ENCODE measurements at regions not wholly inside any gene's neighbourhood (a gene's known extent, or its start where the extent isn't known, plus 50 kb on each side); places are given as distances from the start of the nearest gene placed in this dataset.

- DNase-seq: no peak
Observed at GRCh38 chrX:20596856-20597255, 330.1 kb upstream of the RPS6KA3 start.

GRCh38 chrX:20595928-20596575, 329.3 kb upstream of the RPS6KA3 start:
- DNase-seq: peak; percentile 52

GRCh38 chrX:20594985-20595384, 328.3 kb upstream of the RPS6KA3 start:
- no peak for DNase-seq

GRCh38 chrX:20593836-20594235, 327.1 kb upstream of the RPS6KA3 start:
- DNase-seq: no peak

- DNase-seq: no peak
Observed at GRCh38 chrX:20593402-20593801, 326.7 kb upstream of the RPS6KA3 start.

- no peak for DNase-seq
Observed at GRCh38 chrX:20591246-20591645, 324.5 kb upstream of the RPS6KA3 start.

GRCh38 chrX:20585782-20586181, 319.1 kb upstream of the RPS6KA3 start:
- no peak for DNase-seq

GRCh38 chrX:20571611-20572010, 304.9 kb upstream of the RPS6KA3 start:
- no peak for DNase-seq

GRCh38 chrX:20567108-20567507, 300.4 kb upstream of the RPS6KA3 start:
- peak; percentile 7 for DNase-seq

GRCh38 chrX:20547611-20548051, 280.9 kb upstream of the RPS6KA3 start:
- peak; percentile 11 for DNase-seq

- no peak for DNase-seq
Observed at GRCh38 chrX:20545538-20545937, 278.8 kb upstream of the RPS6KA3 start.

- DNase-seq: no peak
Observed at GRCh38 chrX:20542072-20542471, 275.4 kb upstream of the RPS6KA3 start.

GRCh38 chrX:20538974-20539373, 272.3 kb upstream of the RPS6KA3 start:
- no peak for DNase-seq

- no peak for DNase-seq
Observed at GRCh38 chrX:20531667-20532066, 265.0 kb upstream of the RPS6KA3 start.

GRCh38 chrX:20530406-20530921, 263.8 kb upstream of the RPS6KA3 start:
- DNase-seq: peak; percentile 63

GRCh38 chrX:20529711-20530110, 263.0 kb upstream of the RPS6KA3 start:
- no peak for DNase-seq

- no peak for DNase-seq
Observed at GRCh38 chrX:20529301-20529700, 262.6 kb upstream of the RPS6KA3 start.

GRCh38 chrX:20527558-20528011, 260.9 kb upstream of the RPS6KA3 start:
- peak; percentile 33 for DNase-seq

- DNase-seq: no peak
Observed at GRCh38 chrX:20527041-20527440, 260.3 kb upstream of the RPS6KA3 start.

GRCh38 chrX:20523626-20524312, 257.1 kb upstream of the RPS6KA3 start:
- peak; percentile 23 for DNase-seq

GRCh38 chrX:20522420-20522819, 255.7 kb upstream of the RPS6KA3 start:
- DNase-seq: no peak

- DNase-seq: no peak
Observed at GRCh38 chrX:20521222-20521621, 254.5 kb upstream of the RPS6KA3 start.

- DNase-seq: no peak
Observed at GRCh38 chrX:20519826-20520225, 253.1 kb upstream of the RPS6KA3 start.

- DNase-seq: no peak
Observed at GRCh38 chrX:20519146-20519545, 252.4 kb upstream of the RPS6KA3 start.

All from activated CD4-positive, alpha-beta T cell treated with anti-CD3 and anti-CD28 coated beads, Interleukin-2, amount 50 U/mL, for 16 hours (primary cell).